ENCODE measurements at regions not wholly inside any gene's neighbourhood (a gene's known extent, or its start where the extent isn't known, plus 50 kb on each side); places are given as distances from the start of the nearest gene placed in this dataset.

- TF ChIP-seq POLR2A (IDR thresholded peaks at IDR 0.05) (no peak), CTCF (IDR thresholded peaks at IDR 0.05) (no peak), POLR2AphosphoS5 (IDR thresholded peaks at IDR 0.05) (no peak), EP300 (IDR thresholded peaks at IDR 0.05) (no peak)
Measured at GRCh38 chr3:165607221-165607620, 230.0 kb downstream of the BCHE start.

Measured in stomach (tissue), 4 donors.